AG10803 (cell line): ENCODE measurements at regions not wholly inside any gene's neighbourhood (a gene's known extent, or its start where the extent isn't known, plus 50 kb on each side); places are given as distances from the start of the nearest gene placed in this dataset.
"Not testable (repeated sequence)": the region's sequence is repeated elsewhere in the genome, so short reads cannot be mapped to it uniquely, and the experiment has no call there.

Experiments used
- DNase-seq: peaks from one replicate; pipeline ENCODE4 v3.0.0; 2010; ENCODE audit warnings: low read depth
- H3K4me3 ChIP-seq: 2 replicates; pipeline ENCODE4 v1.5.1; 2011; ENCODE audit warnings: mild to moderate bottlenecking, low read length, control low read depth
- TF ChIP-seq, protein P1 (sequence below): conservative IDR thresholded peaks from 2 replicates; pipeline ENCODE4 v1.5.1; 2011; ENCODE audit warnings: mild to moderate bottlenecking, low read length, control low read depth, inconsistent platforms

DNA sequence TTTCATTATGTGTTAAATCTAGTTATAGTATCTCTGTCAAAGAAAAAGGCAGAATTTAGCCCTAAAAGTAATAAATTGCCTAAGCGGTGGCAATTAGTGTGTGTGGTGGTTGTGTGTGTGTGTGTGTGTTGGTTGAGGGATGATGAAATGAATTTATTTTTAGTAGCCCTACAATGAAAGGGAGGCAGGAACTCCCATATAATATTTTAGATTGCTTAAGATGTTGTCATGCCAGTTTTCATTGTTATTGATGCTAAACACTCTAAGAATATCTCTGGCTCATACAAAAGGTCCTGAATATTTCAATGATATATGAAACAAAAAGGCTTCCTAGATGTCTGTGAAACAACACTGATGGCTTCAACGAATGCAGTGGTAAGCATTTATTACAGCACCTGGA is 140.6 kb upstream of the TBC1D5 start:
- TF ChIP-seq, protein P1, sequence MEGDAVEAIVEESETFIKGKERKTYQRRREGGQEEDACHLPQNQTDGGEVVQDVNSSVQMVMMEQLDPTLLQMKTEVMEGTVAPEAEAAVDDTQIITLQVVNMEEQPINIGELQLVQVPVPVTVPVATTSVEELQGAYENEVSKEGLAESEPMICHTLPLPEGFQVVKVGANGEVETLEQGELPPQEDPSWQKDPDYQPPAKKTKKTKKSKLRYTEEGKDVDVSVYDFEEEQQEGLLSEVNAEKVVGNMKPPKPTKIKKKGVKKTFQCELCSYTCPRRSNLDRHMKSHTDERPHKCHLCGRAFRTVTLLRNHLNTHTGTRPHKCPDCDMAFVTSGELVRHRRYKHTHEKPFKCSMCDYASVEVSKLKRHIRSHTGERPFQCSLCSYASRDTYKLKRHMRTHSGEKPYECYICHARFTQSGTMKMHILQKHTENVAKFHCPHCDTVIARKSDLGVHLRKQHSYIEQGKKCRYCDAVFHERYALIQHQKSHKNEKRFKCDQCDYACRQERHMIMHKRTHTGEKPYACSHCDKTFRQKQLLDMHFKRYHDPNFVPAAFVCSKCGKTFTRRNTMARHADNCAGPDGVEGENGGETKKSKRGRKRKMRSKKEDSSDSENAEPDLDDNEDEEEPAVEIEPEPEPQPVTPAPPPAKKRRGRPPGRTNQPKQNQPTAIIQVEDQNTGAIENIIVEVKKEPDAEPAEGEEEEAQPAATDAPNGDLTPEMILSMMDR, result no peak
- DNase-seq, result no peak
- H3K4me3 ChIP-seq, result no peak overlapping the region

DNA sequence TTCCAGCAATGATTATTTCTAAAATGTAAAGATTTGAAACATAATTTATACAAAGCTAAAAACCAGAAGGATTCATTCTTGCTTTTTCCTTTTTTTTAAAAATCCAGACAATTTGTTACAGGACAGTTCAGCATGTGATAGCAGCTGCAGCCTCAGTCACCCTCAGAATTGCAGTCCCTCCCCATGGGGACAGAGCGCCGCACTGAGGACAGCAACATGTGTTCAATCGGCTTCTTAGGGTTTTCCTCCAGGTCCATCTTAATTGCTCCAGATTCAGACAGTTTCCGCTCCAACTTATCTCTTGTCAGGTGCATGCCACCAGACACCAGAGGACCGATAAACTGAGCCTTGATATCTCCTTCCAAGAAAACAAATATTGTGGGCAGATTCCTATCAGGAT is 134.9 kb upstream of the TBC1D5 start:
- no peak overlapping the region for H3K4me3 ChIP-seq
- TF ChIP-seq, protein P1, result no peak
- DNase-seq, result no peak

DNA sequence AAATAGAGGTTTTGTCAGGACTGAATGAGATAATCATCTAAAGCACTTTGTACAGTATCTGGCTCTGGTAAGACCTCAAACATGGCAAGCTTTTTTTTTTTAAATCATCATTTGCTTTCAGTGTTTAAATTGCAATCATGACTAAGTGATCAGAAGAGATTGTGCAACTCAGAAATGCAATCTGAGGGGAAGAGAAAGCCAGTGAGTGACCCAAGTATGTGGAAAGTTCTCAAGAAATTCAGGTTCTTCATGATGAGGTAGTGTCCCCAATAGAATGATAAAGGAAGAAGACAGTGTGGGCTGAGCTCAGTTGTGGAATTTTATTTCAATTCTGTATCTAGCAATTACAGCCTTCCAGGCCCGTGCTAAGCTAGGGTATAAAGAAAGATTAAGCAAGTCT is 132.2 kb upstream of the TBC1D5 start:
- TF ChIP-seq, protein P1, result no peak
- no peak overlapping the region for H3K4me3 ChIP-seq
- no peak for DNase-seq

DNA sequence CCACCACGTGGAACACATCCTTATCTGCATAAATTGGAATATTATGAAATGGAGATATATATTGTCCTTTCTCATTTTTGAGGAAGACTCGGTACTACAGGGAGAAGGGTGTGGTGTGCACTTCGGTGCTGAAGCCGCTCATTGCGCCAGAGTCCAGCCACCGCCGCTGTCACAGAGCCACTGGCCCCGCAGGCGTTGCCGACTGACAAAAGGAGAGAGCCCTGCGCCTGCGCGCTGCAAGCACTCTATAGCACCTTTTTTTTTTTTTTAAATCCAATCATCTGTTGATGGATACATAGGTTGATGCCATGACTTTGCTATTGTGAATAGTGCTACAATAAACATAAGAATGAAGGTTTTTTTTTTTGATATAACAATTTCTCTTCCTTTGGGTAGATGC is 130.0 kb upstream of the TBC1D5 start:
- TF ChIP-seq, protein P1, result no peak
- H3K4me3 ChIP-seq, result no peak overlapping the region
- DNase-seq, result no peak

DNA sequence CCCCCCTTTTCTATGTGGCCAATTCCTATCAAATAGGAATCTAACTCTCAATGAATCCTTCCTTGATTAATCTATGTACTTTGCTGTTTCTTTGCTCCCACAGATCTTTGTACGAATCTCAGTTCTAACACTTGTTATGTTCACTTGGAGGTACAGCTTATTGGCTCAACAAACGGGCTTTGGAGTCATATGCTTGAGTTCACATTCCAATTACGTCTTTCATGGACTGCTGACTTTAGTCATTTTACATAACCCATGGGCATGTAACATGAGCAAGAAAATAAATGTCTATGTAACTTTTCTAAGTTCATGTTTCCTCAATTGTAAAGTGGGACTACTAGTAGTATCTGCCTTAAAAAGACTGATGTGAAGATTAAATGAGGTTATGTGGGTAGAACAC is 123.2 kb upstream of the TBC1D5 start:
- no peak overlapping the region for H3K4me3 ChIP-seq
- TF ChIP-seq, protein P1, result no peak
- DNase-seq, result no peak

DNA sequence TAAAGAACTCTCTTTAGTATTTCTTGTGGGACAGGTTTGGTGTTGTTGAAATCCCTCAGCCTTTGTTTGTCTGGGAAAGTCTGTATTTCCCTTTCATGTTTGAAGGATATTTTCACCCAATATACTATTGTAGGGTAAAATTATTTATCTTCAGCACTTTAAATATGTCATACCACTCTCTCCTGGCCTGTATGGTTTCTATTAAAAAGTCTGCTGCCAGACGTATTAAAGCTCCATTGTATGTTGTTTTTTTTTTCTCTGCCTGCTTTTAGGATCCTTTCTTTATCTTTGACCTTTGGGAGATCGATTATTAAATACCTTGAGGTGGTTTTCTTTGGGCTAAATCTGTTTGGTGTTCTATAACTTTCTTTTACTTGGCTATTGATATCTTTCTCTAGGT is 119.0 kb upstream of the TBC1D5 start:
- DNase-seq, result no peak
- TF ChIP-seq, protein P1, result no peak
- H3K4me3 ChIP-seq, result no peak overlapping the region

DNA sequence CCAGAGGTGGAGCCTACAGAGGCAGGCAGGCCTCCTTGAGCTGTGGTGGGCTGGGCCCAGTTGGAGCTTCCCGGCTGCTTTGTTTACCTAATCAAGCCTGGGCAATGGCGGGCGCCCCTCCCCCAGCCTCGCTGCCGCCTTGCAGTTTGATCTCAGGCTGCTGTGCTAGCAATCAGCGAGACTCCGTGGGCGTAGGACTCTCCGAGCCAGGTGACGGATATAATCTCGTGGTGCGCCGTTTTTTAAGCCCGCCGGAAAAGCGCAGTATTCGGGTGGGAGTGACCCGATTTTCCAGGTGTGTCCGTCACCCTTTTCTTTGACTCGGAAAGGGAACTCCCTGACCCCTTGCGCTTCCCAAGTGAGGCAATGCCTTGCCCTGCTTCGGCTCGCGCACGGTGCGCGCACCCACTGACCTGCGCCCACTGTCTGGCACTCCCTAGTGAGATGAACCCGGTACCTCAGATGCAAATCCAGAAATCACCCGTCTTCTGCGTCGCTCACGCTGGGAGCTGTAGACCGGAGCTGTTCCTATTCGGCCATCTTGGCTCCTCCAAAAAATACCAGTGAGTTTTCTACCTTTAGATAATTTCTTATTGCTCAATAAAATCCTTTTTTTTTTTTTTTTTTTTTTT is 118.5 kb upstream of the TBC1D5 start:
- not testable (repeated sequence) for H3K4me3 ChIP-seq, DNase-seq

DNA sequence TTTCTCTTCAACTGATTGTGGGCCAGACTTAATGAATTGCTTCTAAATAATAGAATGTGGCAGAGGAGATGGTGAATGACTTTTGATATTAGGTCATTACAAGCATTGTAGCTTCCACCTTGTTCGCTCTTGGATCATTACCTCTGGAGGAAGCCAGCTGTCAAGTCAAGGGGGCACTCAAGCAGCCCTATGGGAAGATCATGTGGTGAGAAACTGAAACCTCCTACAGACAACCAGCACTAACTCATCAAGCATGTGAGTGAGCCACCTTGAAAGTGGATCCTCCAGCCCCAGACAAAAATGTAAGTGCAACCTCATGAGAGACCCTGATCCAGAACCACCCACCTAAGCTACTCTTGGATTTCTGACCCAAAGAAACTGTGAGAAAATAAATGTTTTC is 109.8 kb upstream of the TBC1D5 start:
- TF ChIP-seq, protein P1, result no peak
- no peak for DNase-seq
- H3K4me3 ChIP-seq, result no peak overlapping the region
